GM23338 (cell line): ENCODE measurements at regions not wholly inside any gene's neighbourhood (a gene's known extent, or its start where the extent isn't known, plus 50 kb on each side); places are given as distances from the start of the nearest gene placed in this dataset.

Source experiments
- ATAC-seq: fragments of 200-7000 bp; cut with Tn5 transposase; 3 replicates; pipeline ENCODE4 v1.9.1; 2020
- DNase-seq: peaks from one replicate; pipeline ENCODE4 v3.0.0-alpha.2; 2015; ENCODE audit warnings: low spot score
- H2AFZ ChIP-seq: fragments of 200-600 bp; sonication (generic); 2 replicates; pipeline ENCODE4 v1.8.0; 2016; ENCODE audit warnings: antibody characterized with exemption, mild to moderate bottlenecking, moderate library complexity
- H3F3A ChIP-seq: fragments of 200-600 bp; sonication (generic); replicated peaks from 2 replicates; pipeline ENCODE4 v1.8.0; 2017; ENCODE audit warnings: antibody characterized with exemption, mixed run types, low read depth
- H3K27ac ChIP-seq: fragments of 200-600 bp; sonication (generic); 2 replicates; pipeline ENCODE4 v1.6.1; 2016; ENCODE audit warnings: low read depth
- H3K27me3 ChIP-seq: fragments of 200-600 bp; sonication (generic); 2 replicates; pipeline ENCODE4 v1.8.0; 2016; ENCODE audit warnings: mild to moderate bottlenecking, mixed run types, moderate library complexity; ENCODE audit not compliant: insufficient read depth
- H3K36me3 ChIP-seq: fragments of 200-600 bp; sonication (generic); 2 replicates; pipeline ENCODE4 v1.8.0; 2016; ENCODE audit warnings: mild to moderate bottlenecking; ENCODE audit not compliant: insufficient read depth
- H3K4me1 ChIP-seq: fragments of 200-600 bp; sonication (generic); 2 replicates; pipeline ENCODE4 v1.8.0; 2016; ENCODE audit warnings: mild to moderate bottlenecking, moderate library complexity; ENCODE audit not compliant: insufficient read depth
- H3K4me2 ChIP-seq: fragments of 200-600 bp; sonication (generic); 2 replicates; pipeline ENCODE4 v1.7.1; 2017; ENCODE audit warnings: mixed run types
- H3K4me3 ChIP-seq: fragments of 200-600 bp; sonication (generic); 2 replicates; pipeline ENCODE4 v1.6.1; 2016; ENCODE audit warnings: mixed run types
- H3K79me2 ChIP-seq: fragments of 200-600 bp; sonication (generic); replicated peaks from 2 replicates; pipeline ENCODE4 v1.8.0; 2017; ENCODE audit warnings: mild to moderate bottlenecking; ENCODE audit not compliant: insufficient read depth
- H3K9me2 ChIP-seq: fragments of 200-600 bp; sonication (generic); 2 replicates; pipeline ENCODE4 v1.8.0; 2017; ENCODE audit not compliant: insufficient read depth
- H4K20me1 ChIP-seq: fragments of 200-600 bp; sonication (generic); replicated peaks from 2 replicates; pipeline ENCODE4 v1.8.0; 2017; ENCODE audit warnings: mild to moderate bottlenecking; ENCODE audit not compliant: insufficient read depth
- H3K27ac Mint-ChIP-seq: 2 replicates; pipeline ENCODE4 v1.8.0; 2020; ENCODE audit warnings: inconsistent platforms, mild to moderate bottlenecking, moderate library complexity, mixed read lengths
- H3K27me3 Mint-ChIP-seq: 3 replicates; pipeline ENCODE4 v1.8.0; 2022; ENCODE audit warnings: low read depth, mild to moderate bottlenecking, moderate library complexity, mixed read lengths, inconsistent platforms; ENCODE audit not compliant: insufficient read depth, poor library complexity
- H3K36me3 Mint-ChIP-seq: 3 replicates; pipeline ENCODE4 v1.8.0; 2021; ENCODE audit warnings: low read depth, mild to moderate bottlenecking, inconsistent platforms, moderate library complexity, mixed read lengths
- H3K4me1 Mint-ChIP-seq: 3 replicates; pipeline ENCODE4 v1.8.0; 2020; ENCODE audit warnings: mild to moderate bottlenecking, inconsistent platforms, mixed read lengths
- H3K4me3 Mint-ChIP-seq: 3 replicates; pipeline ENCODE4 v1.8.0; 2021; ENCODE audit warnings: moderate library complexity, mild to moderate bottlenecking, inconsistent platforms, mixed read lengths
- H3K9me3 Mint-ChIP-seq: 3 replicates; pipeline ENCODE4 v1.8.0; 2020; ENCODE audit warnings: moderate library complexity, mild to moderate bottlenecking, inconsistent platforms, mixed read lengths
- CTCF ChIP-seq, 2 experiments: fragments of 200-600 bp in 1 of 2; sonication (generic) in 1 of 2; conservative IDR thresholded peaks; 2 replicates each; pipeline versions ENCODE4 v1.5.1 to v1.6.1; 2016 to 2017; ENCODE audit warnings: antibody characterized with exemption in 2 of 2, low read depth in 2 of 2, mild to moderate bottlenecking in 2 of 2, moderate library complexity in 1 of 2
- EZH2 ChIP-seq: fragments of 200-600 bp; sonication (generic); IDR thresholded peaks from one replicate; pipeline ENCODE4 v1.8.0; 2017; ENCODE audit warnings: antibody characterized with exemption, mild to moderate bottlenecking, low read depth; ENCODE audit not compliant: unreplicated experiment
- EZH2phosphoT487 ChIP-seq: fragments of 200-600 bp; sonication (generic); IDR thresholded peaks from one replicate; pipeline ENCODE4 v1.8.1; 2018; ENCODE audit warnings: antibody characterized with exemption; ENCODE audit not compliant: unreplicated experiment
- JUNB ChIP-seq: IDR thresholded peaks from one replicate; pipeline ENCODE4 v1.6.1; 2016; ENCODE audit warnings: antibody characterized with exemption; ENCODE audit not compliant: unreplicated experiment
- NANOG ChIP-seq: IDR thresholded peaks from 2 replicates; pipeline ENCODE4 v1.6.1; 2016; ENCODE audit warnings: antibody characterized with exemption, borderline replicate concordance
- POLR2AphosphoS5 ChIP-seq: IDR thresholded peaks from 2 replicates; pipeline ENCODE4 v1.6.1; 2016; ENCODE audit warnings: antibody characterized with exemption, low read depth
- REST ChIP-seq: IDR thresholded peaks from one replicate; pipeline ENCODE4 v1.6.1; 2018; ENCODE audit warnings: antibody characterized with exemption; ENCODE audit not compliant: unreplicated experiment
- STAT1 ChIP-seq: IDR thresholded peaks from one replicate; pipeline ENCODE4 v1.6.1; 2016; ENCODE audit warnings: antibody characterized with exemption; ENCODE audit not compliant: unreplicated experiment
- ZNF462 ChIP-seq: fragments of 250-450 bp; sonication (Bioruptor Pico); IDR thresholded peaks from 2 replicates; pipeline ENCODE4 v1.5.0; 2020; ENCODE audit warnings: mild to moderate bottlenecking, moderate library complexity
- TF ChIP-seq, protein P1 (sequence below): IDR thresholded peaks from 2 replicates; pipeline ENCODE4 v1.6.1; 2016; ENCODE audit warnings: antibody characterized with exemption

DNA sequence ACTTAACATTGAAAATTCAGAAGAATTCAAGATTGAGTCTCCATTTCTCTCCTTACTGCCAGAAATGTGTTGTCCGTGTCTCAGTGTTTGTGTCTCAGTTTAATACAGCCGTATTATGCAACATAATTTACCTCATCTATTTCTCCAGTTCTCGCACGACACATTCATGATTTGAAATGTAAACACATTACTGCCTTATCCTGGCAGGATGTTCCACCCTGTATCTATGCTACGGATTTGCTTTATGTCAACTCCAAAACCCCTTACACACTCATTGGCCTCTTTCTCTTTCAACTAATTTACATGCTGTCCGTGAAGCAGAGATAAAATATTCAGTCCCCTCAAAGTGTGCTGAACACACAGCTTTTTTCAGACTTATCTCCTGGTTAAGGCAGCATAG, 653.7 kb upstream of the SEMA3D start:
- no peak for TF ChIP-seq EZH2
- no peak for TF ChIP-seq POLR2AphosphoS5
- TF ChIP-seq, protein P1, sequence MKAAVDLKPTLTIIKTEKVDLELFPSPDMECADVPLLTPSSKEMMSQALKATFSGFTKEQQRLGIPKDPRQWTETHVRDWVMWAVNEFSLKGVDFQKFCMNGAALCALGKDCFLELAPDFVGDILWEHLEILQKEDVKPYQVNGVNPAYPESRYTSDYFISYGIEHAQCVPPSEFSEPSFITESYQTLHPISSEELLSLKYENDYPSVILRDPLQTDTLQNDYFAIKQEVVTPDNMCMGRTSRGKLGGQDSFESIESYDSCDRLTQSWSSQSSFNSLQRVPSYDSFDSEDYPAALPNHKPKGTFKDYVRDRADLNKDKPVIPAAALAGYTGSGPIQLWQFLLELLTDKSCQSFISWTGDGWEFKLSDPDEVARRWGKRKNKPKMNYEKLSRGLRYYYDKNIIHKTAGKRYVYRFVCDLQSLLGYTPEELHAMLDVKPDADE, result no peak
- TF ChIP-seq JUNB, result no peak
- no peak for TF ChIP-seq NANOG
- no peak for TF ChIP-seq REST
- TF ChIP-seq CTCF (conservative IDR thresholded peaks at IDR 0.05; ENCODE audit: low read depth in 2 of 2), result no peak
- no peak for TF ChIP-seq EZH2phosphoT487
- TF ChIP-seq STAT1, result no peak
- Histone ChIP-seq H3K27ac (no peak overlapping the region), H2AFZ (no peak overlapping the region), H3K27me3 (no peaks in the 10 kb centered on the region), H3K4me3 (no peak overlapping the region), H3K79me2 (no peaks in the 10 kb centered on the region), H3K9me2 (no peaks in the 10 kb centered on the region), H4K20me1 (no peaks in the 10 kb centered on the region), H3K4me1 (no peaks in the 10 kb centered on the region), H3F3A (no peaks in the 10 kb centered on the region), H3K4me2 (no peak overlapping the region), H3K36me3 (no peaks in the 10 kb centered on the region)
- ATAC-seq (no peak), DNase-seq (no peak)
- Mint-ChIP-seq H3K27me3 (no peaks in the 10 kb centered on the region), H3K27ac (no peak overlapping the region), H3K36me3 (no peaks in the 10 kb centered on the region), H3K9me3 (no peaks in the 10 kb centered on the region), H3K4me1 (no peaks in the 10 kb centered on the region), H3K4me3 (no peak overlapping the region)

GRCh38 chr7:85833066-85833465, 646.2 kb upstream of the SEMA3D start:
- DNase-seq (no peak), ATAC-seq (no peak)
- Histone ChIP-seq H3K27ac (no peak overlapping the region), H3K4me1 (peaks cover 9% of the 10 kb centered on the region; the same call in 1 of the 2 replicates), H4K20me1 (no peaks in the 10 kb centered on the region), H3K36me3 (no peaks in the 10 kb centered on the region), H3F3A (no peaks in the 10 kb centered on the region), H2AFZ (no peak overlapping the region), H3K9me2 (no peaks in the 10 kb centered on the region), H3K4me2 (no peak overlapping the region), H3K4me3 (no peak overlapping the region), H3K79me2 (no peaks in the 10 kb centered on the region), H3K27me3 (no peaks in the 10 kb centered on the region)
- no peak overlapping the region for H3K27ac Mint-ChIP-seq
- no peaks in the 10 kb centered on the region for H3K36me3 Mint-ChIP-seq
- H3K9me3 Mint-ChIP-seq, result no peaks in the 10 kb centered on the region
- H3K4me1 Mint-ChIP-seq, result peaks cover 10% of the 10 kb centered on the region; the same call in 2 of the 3 replicates
- H3K27me3 Mint-ChIP-seq, result no peaks in the 10 kb centered on the region
- H3K4me3 Mint-ChIP-seq, result no peak overlapping the region
- TF ChIP-seq ZNF462 (CRISPR knock-in tag) (no peak), EZH2phosphoT487 (no peak)
